A549 (cell line): ENCODE measurements at regions not wholly inside any gene's neighbourhood (a gene's known extent, or its start where the extent isn't known, plus 50 kb on each side); places are given as distances from the start of the nearest gene placed in this dataset.
A peak's percentile ranks its signal among the peaks of the same experiment; 100 is the strongest.
"Not testable (repeated sequence)": the region's sequence is repeated elsewhere in the genome, so short reads cannot be mapped to it uniquely, and the experiment has no call there.

ENCODE experiments used
- ATAC-seq, 2 experiments: fragments of 200-7000 bp in 1 of 2; fragments of >200 bp in 1 of 2; cut with Nextera tagmentation in 1 of 2; cut with Tn5 transposase in 1 of 2; 3 replicates each; pipeline versions ENCODE4 v1.8.0 to v1.9.1; 2018 to 2020; ENCODE audit warnings: mild to moderate bottlenecking in 1 of 2, moderate library complexity in 1 of 2
- CTCF ChIA-PET: fragments of 300-600 bp; sonication (Branson Sonifier 250); formaldehyde crosslinking; extraction: SDS; loops from one replicate; lab custom pipeline; 2021; ENCODE audit warnings: antibody characterized with exemption, inconsistent platforms; lab: Yijun Ruan, JAX
- POLR2A ChIA-PET: fragments of 350-600 bp; formaldehyde crosslinking; extraction: SDS; loops from one replicate; lab custom pipeline; 2021; ENCODE audit warnings: antibody characterized with exemption, inconsistent platforms; lab: Yijun Ruan, JAX
- DNase-seq, 2 experiments: peaks; one replicate each; pipeline versions ENCODE4 v3.0.0 to v3.0.0-alpha.2; 2011 to 2016; ENCODE audit warnings: low read depth in 1 of 2, low spot score in 1 of 2
- FAIRE-seq: peaks from 2 replicates; lab custom pipeline; 2011; peaks lifted over from hg19 to GRCh38; lab: Jason Lieb, UNC
- H3K27ac ChIP-seq, 2 experiments: fragments of >200 bp; sonication (Bioruptor Twin); formaldehyde crosslinking; 3 replicates each; pipeline ENCODE4 v1.5.1; 2016 to 2017
- H3K4me1 ChIP-seq: fragments of >200 bp; sonication (Bioruptor Twin); formaldehyde crosslinking; 3 replicates; pipeline ENCODE4 v1.6.1; 2016
- H3K4me2 ChIP-seq: fragments of >200 bp; sonication (Bioruptor Twin); formaldehyde crosslinking; 3 replicates; pipeline ENCODE4 v1.6.1; 2016
- H3K4me3 ChIP-seq: fragments of >200 bp; sonication (Bioruptor Twin); formaldehyde crosslinking; 3 replicates; pipeline ENCODE4 v1.5.1; 2016
- H3K9me3 ChIP-seq: fragments of >200 bp; sonication (Bioruptor Twin); formaldehyde crosslinking; 3 replicates; pipeline ENCODE4 v1.6.1; 2016
- ATOH8 ChIP-seq: fragments of 250-450 bp; sonication (Bioruptor Pico); IDR thresholded peaks from 2 replicates; pipeline ENCODE4 v1.5.0; 2020; ENCODE audit warnings: low read depth, mild to moderate bottlenecking, moderate library complexity
- BCL3 ChIP-seq: fragments of >200 bp; sonication (Bioruptor Twin); formaldehyde crosslinking; IDR thresholded peaks from 3 replicates; pipeline ENCODE4 v1.6.1; 2016
- E2F6 ChIP-seq: IDR thresholded peaks from 2 replicates; pipeline ENCODE4 v1.6.1; 2012; ENCODE audit warnings: low read depth, borderline replicate concordance
- ELK1 ChIP-seq: fragments of 150-350 bp; IDR thresholded peaks from 2 replicates; pipeline ENCODE4 v1.6.1; 2014; ENCODE audit warnings: low read depth, mild to moderate bottlenecking, low read length
- EP300 ChIP-seq, 2 experiments: fragments of >200 bp; sonication (Bioruptor Twin); formaldehyde crosslinking; IDR thresholded peaks; 2 replicates in 1 of 2; 3 replicates in 1 of 2; pipeline ENCODE4 v1.6.1; 2016 to 2017
- HOXA7 ChIP-seq: fragments of 250-450 bp; sonication (Bioruptor Pico); IDR thresholded peaks from 2 replicates; pipeline ENCODE4 v1.5.0; 2020; ENCODE audit warnings: mild to moderate bottlenecking, moderate library complexity
- REST ChIP-seq: fragments of 200-600 bp; sonication (generic); IDR thresholded peaks from 2 replicates; pipeline ENCODE4 v1.6.1; 2016; ENCODE audit warnings: antibody characterized with exemption, mild to moderate bottlenecking, moderate library complexity
- RNF2 ChIP-seq: fragments of 200-600 bp; sonication (generic); IDR thresholded peaks from 2 replicates; pipeline ENCODE4 v1.6.1; 2016; ENCODE audit warnings: low read depth, mild to moderate bottlenecking, antibody characterized with exemption, moderate library complexity, borderline replicate concordance
- ZC3H11A ChIP-seq: fragments of 450-650 bp; IDR thresholded peaks from 2 replicates; pipeline ENCODE4 v1.6.1; 2014; ENCODE audit warnings: antibody characterized with exemption, mild to moderate bottlenecking
- ZFP36 ChIP-seq: fragments of 450-650 bp; IDR thresholded peaks from 2 replicates; pipeline ENCODE4 v1.6.1; 2014; ENCODE audit warnings: borderline replicate concordance; ENCODE audit not compliant: partially characterized antibody
- WGBS: methylation state at CpG from one replicate; pipeline ENCODE4 v1.1.6; 2017; ENCODE audit errors: missing lambda C conversion rate; 5-methylcytosine and 5-hydroxymethylcytosine counted together
- TF ChIP-seq, protein P1 (sequence below): IDR thresholded peaks from 2 replicates; pipeline ENCODE4 v1.6.1; 2012

DNA sequence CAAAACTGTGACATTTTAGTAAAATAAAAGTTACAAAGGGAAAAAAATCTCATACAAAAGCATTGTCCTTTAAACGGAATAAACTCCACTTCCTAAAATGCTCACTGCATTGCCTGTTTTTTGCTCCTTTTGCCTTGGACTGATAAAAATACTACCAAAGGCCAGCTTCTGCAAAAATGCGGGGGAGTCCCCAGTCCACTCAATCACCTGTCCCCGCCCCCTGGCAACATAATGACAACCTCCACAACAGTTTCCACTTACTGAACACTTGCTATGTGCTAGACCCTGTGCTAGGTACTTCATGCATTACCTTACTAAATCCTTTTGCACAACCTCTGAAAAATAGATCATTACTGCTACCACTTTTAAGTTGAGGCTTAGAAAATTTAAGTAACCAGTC is 172.7 kb upstream of the CCL2 start:
- 13% methylated on average over 3 of the region's 3 CpGs for WGBS
- Histone ChIP-seq H3K4me3 (no peak overlapping the region), H3K4me2 (no peak overlapping the region), H3K9me3 (no peaks in the 10 kb centered on the region), H3K4me1 (no peaks in the 10 kb centered on the region), H3K27ac (no peak overlapping the region)
- POLR2A ChIA-PET, result no interaction called here
- DNase-seq, result no peak
- CTCF ChIA-PET, result no interaction called here
- no peak for TF ChIP-seq EP300 (IDR thresholded peaks at IDR 0.05)
- no peak for TF ChIP-seq ZC3H11A
- TF ChIP-seq, protein P1, sequence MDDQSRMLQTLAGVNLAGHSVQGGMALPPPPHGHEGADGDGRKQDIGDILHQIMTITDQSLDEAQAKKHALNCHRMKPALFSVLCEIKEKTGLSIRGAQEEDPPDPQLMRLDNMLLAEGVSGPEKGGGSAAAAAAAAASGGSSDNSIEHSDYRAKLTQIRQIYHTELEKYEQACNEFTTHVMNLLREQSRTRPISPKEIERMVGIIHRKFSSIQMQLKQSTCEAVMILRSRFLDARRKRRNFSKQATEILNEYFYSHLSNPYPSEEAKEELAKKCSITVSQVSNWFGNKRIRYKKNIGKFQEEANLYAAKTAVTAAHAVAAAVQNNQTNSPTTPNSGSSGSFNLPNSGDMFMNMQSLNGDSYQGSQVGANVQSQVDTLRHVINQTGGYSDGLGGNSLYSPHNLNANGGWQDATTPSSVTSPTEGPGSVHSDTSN, result no peak
- TF ChIP-seq E2F6, result no peak
- no peak for TF ChIP-seq BCL3
- no peak for TF ChIP-seq ZFP36
- no peak for TF ChIP-seq HOXA7 (CRISPR knock-in tag)
- no peak for TF ChIP-seq ATOH8 (CRISPR knock-in tag)
- ATAC-seq, result no peak
- no peak for FAIRE-seq

- POLR2A ChIA-PET, H3K9me3 ChIP-seq, H3K4me3 ChIP-seq, H3K4me1 ChIP-seq, H3K27ac ChIP-seq, ATAC-seq, DNase-seq, H3K4me2 ChIP-seq, FAIRE-seq: not testable (repeated sequence)
- 12% methylated on average over 5 of the region's 5 CpGs for WGBS
- TF ChIP-seq REST, result peak; percentile 77; the same call in 1 of the 2 replicates
- CTCF ChIA-PET, result interaction anchor here (1.1 kb wide), 1 partner anchor 273 kb away, joined by 3 read pairs; no protein-coding TSS in a partner anchor
These were observed 166.0 kb upstream of the CCL2 start for GRCh38 chr17:34089042-34089441.

GRCh38 chr17:34090593-34090992 is 164.5 kb upstream of the CCL2 start:
- 72% methylated on average over 1 of the region's 1 CpG for whole genome bisulfite sequencing
- no peak for ATAC-seq
- POLR2A ChIA-PET, result no interaction called here
- no peaks in the 10 kb centered on the region for H3K9me3 ChIP-seq
- TF ChIP-seq ELK1, result no peak
- no peak for TF ChIP-seq RNF2
- CTCF ChIA-PET, result no interaction called here
- no peak overlapping the region for H3K4me3 ChIP-seq
- no peak overlapping the region for H3K27ac ChIP-seq
- H3K4me1 ChIP-seq, result no peaks in the 10 kb centered on the region
- no peak for FAIRE-seq
- H3K4me2 ChIP-seq, result no peak overlapping the region
- DNase-seq, result no peak
